DMS 273 (cell line): ENCODE measurements at regions not wholly inside any gene's neighbourhood (a gene's known extent, or its start where the extent isn't known, plus 50 kb on each side); places are given as distances from the start of the nearest gene placed in this dataset.

ENCODE experiments used
- DNase-seq: peaks from one replicate; lab custom pipeline; 2025; ENCODE audit not compliant: unreplicated experiment; lab: John Stamatoyannopoulos, UW

DNA sequence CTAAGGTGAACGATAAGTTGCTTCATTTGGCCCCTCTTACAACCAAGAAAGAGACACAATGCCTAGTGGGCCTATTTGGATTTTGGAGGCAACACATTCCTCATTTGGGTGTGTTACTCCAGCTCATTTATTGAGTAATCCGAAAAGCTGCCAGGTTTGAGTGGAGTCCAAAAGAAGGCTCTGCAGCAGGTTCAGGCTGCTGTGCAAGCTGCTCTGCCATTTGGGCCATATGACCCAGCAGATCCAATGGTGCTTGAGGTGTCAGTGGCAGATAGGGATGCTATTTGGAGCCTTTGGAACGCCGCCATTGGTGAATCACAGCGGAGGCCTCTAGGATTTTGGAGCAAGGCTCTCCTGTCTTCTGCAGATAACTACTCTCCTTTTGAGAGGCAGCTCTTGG lies 176.4 kb downstream of the AKR1D1 start:
- peak; percentile 30 for DNase-seq

DNA sequence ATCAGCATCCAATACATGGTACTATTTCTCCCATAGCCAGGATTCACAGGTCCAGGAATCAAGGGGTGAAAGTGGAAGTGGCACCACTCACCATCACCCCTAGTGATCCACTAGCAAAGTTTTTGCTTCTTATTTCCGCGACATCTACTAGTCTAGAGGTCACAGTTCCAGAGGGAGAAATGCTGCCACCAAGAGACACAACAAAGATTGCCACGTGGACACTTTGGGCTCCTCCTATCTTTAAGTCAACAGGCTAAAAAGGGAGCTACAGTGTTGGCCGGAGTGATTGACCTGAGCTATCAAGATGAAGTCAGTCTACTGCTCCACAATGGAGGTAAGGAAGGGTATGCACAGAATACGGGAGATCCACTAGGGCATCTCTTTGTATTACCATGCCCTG lies 178.2 kb downstream of the AKR1D1 start:
- no peak for DNase-seq

DNA sequence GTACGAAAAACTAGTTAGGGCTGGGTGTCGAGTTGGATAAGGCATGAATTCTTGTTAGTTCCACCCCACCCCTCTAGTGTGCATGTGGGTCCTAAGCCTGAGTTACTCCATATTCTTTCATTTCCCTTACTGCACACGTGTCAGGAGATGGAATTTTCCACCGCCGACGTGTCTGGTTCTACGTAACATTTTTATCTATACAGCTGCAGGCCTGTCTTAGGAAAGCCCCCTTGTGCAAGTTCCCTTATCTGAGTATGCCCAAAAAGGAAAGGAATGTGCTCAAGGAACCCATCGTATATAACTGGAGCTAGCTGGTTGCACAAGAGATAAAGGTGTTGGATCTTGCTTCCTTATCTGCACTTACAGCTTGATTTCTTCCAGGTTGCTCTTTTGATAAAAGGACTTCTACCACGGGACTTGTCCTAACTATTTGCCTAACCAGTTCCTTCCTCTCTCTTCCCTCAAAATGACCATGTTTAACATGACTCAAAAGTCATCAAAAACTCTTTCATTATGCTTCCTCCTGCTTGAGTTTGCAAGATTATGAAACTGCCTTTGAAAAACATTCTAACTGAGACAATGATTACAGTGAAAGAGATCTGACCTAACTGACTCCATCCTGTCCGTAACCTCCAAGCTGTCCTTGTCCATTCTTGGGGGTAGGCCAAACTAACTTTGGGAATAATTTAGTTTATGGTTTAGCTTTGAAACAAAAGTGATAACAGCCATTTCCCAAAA lies 181.4 kb downstream of the AKR1D1 start:
- DNase-seq, result no peak

GRCh38 chr7:138258197-138258559 lies 181.9 kb downstream of the AKR1D1 start:
- DNase-seq, result no peak

DNA sequence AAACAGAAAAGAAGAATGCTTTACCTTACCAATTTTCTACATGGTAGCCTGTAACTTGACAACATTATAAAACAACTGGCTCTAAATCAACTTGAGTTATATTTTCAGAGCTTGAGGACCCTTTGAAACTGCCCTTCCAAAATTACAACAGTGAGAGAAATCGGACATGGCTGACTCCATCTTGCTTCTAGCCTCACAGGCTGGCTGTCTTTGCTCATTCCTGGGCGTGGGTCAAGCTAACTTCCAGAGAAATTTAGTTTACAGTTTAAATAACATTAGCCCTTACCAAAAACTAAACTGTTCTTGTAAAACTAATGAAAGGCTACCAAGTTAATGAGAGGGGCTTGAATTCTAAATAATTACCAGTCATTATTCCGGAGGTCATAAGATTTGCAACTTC lies 183.4 kb downstream of the AKR1D1 start:
- DNase-seq, result no peak

- no peak for DNase-seq
Measured at GRCh38 chr7:138267934-138268333, 191.7 kb downstream of the AKR1D1 start.

- no peak for DNase-seq
Measured at GRCh38 chr7:138276891-138277290, 183.2 kb upstream of the TRIM24 start.

DNA sequence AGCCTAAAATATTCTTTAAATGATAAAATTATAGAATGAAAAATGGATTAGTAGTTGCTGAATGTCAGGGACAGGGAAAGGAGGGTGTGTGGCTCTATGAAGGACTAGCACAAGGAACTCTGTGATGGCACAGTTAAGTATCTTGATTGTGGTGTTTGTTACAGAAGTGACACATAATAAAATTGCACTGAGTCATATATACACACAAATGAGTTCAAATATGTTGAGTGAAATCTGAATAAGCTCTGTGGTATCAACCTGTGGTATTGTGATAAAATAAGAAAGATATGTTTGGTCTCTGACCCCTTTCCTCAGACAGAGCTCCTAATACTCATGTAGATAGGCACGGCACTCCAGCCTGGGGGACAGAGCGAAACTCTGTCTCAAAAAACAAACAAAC lies 181.5 kb upstream of the TRIM24 start:
- DNase-seq, result no peak

GRCh38 chr7:138282997-138283396 lies 177.1 kb upstream of the TRIM24 start:
- DNase-seq, result no peak

DNA sequence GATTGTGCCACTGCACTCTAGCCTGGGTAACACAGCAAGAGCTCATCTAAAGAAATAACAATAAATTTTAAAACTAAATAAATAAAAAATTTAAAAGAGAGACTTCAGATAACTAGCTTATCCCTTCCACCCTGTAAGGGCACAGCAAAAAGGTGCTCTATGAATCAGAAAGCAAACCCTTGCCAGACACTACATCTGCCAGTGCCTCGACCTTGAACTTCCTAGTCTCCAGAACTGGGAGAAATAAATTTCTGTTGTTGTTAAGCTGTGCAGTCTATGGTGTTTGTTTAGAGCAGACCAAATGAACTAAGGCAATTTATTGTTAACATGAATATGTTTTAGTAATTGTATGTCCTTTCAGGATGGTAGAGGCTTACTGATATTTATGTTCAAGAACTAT lies 174.9 kb upstream of the TRIM24 start:
- no peak for DNase-seq

DNA sequence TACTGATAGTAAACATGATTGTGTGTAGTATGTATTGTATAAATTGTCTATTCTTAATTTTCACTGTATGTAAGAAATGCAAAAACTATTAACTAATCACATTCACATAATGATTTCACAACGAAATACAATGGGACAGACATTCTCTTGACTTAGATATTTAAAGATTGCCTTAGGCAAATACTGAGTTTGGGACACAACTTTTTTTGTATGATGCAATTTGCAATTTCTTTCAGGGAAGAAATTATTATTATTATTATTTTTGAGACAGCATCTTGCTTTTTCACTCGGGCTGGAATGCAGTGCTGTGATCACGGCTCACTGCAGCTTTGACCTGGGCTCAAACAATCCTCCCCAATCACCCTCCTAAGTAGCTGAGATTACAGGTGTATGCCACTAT lies 173.2 kb upstream of the TRIM24 start:
- no peak for DNase-seq

GRCh38 chr7:138287549-138287948 lies 172.5 kb upstream of the TRIM24 start:
- DNase-seq, result no peak

- DNase-seq, result no peak
Measured at GRCh38 chr7:138289082-138289481, 171.0 kb upstream of the TRIM24 start.

- no peak for DNase-seq
Measured at GRCh38 chr7:138289864-138290263, 170.2 kb upstream of the TRIM24 start.

- no peak for DNase-seq
Measured at GRCh38 chr7:138292951-138293350, 167.1 kb upstream of the TRIM24 start.

- no peak for DNase-seq
Measured at GRCh38 chr7:138295049-138295637, 164.9 kb upstream of the TRIM24 start.

DNA sequence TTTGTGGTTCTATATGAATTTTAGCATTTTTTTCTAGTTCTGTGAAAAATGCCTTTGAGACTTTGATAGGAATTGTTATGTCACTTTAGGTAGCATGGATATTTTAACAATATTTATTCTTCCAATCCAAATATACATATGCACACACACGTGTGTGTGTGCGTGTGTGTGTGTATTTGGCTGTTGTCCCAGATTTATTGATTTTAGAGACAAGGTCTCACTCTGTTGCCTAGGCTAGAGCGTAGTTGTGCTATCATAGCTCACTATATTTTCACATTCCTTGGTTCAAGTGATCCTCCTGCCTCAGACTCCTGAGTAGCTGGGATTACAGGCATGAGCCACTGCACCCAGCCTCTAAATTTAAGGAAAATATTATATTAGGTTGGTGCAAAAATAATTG lies 162.5 kb upstream of the TRIM24 start:
- no peak for DNase-seq

GRCh38 chr7:138299066-138299465 lies 161.0 kb upstream of the TRIM24 start:
- DNase-seq, result no peak

DNA sequence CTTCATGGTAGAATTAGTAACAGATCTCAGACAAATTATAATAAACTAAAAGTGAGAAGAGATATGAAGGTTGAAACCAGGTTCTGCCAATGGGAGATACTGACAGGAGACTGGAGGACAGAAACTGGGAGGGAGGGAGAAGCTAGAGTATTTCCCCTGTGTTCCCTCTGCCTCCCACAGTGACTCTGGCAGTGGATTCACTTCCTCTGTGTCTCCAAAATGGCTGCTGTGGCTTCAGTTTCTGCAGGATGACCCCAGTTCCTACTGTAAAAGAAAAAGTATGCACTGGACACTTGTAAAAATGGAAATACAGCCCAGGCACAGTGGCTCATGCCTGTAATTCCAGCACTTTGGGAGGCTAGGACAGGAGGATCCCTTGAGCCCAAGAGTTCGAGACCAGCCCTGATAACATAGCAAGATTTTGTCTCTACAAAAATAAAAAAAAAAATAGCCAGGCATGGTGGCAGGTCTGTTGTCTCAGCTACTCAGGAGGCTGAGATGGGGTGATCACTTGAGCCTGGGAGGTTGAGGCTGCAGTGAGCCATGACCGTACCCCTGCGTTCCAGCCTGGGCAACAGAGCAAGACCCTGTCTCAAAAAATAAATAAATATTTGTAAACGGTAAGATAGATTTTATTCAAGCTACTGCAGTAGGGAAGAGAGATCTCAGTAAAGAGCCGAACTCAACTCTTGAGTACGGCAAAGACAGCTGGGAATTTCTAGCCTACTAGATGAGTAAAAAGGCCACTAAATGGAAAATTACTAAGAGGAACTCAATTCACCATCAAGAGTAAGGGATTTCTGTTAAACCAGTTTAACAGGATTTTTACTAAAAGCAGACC lies 156.6 kb upstream of the TRIM24 start:
- no peak for DNase-seq

- no peak for DNase-seq
Measured at GRCh38 chr7:138304071-138304320, 156.1 kb upstream of the TRIM24 start.

DNA sequence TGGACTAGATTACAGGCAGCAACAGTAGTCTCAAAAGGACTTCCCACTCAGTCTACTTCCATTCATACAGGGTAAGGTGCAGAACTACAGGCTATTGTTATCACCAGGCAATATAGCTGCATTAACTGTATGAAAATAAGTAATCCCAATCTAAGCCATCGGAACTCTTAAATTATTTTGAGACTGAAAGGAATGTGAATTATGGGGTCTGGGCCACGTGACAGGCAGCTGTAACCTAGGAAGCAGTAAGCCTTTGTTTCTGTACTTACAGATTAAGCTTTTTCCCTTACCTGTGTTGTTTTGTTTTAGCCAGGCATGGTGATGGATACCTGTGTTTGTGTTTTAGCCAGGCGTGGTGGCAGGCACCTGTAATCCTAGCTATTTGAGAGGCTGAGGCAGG lies 152.4 kb upstream of the TRIM24 start:
- no peak for DNase-seq

DNA sequence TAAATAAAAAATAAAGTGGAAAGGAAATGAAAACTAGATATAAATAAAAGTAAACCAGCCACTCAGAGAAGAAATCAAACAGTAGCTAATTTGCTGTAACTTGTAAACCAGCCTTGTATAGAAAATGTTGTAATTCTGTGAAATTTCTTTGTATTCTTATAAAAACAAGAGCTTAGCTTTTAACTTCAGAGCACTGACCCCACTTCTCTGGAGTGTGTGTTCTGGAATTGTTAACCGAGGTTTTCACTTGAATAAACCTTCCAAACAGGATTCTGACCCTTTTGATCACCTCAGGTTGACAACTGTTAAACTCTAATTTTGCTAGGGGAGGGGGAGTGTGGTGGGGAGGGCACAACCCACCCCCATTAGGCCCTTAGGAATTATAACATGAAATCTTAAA lies 151.9 kb upstream of the TRIM24 start:
- no peak for DNase-seq

DNA sequence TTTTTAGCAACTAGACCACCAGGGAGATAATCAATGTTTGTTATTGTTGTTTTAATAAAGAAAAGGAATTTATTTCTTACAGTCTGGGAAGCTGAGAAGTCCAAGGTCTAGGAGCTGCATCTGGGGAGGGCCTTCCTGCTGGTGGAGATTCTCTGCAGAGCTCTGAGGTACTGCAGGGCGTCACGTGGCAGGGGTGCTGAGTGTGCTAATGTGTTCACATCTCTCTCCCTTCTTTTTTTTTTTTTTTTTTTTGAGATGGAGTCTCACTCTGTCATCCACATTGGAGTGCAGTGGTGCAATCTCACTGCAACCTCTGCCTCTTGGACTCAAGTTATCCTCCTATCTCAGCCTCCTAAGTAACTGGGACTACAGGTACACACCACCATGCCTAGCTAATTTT lies 150.9 kb upstream of the TRIM24 start:
- no peak for DNase-seq
